Dermis microvascular lymphatic vessel endothelial cell (primary cell): ENCODE measurements at regions not wholly inside any gene's neighbourhood (a gene's known extent, or its start where the extent isn't known, plus 50 kb on each side); places are given as distances from the start of the nearest gene placed in this dataset.
A peak's percentile ranks its signal among the peaks of the same experiment; 100 is the strongest.

Source experiments
- DNase-seq, 2 donors: peaks; one replicate each; pipeline versions ENCODE4 v3.0.0 to v3.0.0-alpha.2; 2010; ENCODE audit warnings: low read depth in 2 of 2

- no peak for DNase-seq
These were observed 123.4 kb upstream of the FOXD3 start for GRCh38 chr1:63198871-63199394.

GRCh38 chr1:63199706-63200335 is 122.5 kb upstream of the FOXD3 start:
- no peak for DNase-seq

- DNase-seq = no peak
These were observed 121.7 kb upstream of the FOXD3 start for GRCh38 chr1:63200676-63201075.

GRCh38 chr1:63203641-63204040 is 118.7 kb upstream of the FOXD3 start:
- no peak for DNase-seq

- DNase-seq = no peak
These were observed 116.6 kb upstream of the FOXD3 start for GRCh38 chr1:63205776-63206175.

GRCh38 chr1:63214553-63214952 is 107.8 kb upstream of the FOXD3 start:
- no peak for DNase-seq

- no peak for DNase-seq
These were observed 98.9 kb upstream of the FOXD3 start for GRCh38 chr1:63223426-63223825.

- DNase-seq = no peak
These were observed 91.6 kb upstream of the FOXD3 start for GRCh38 chr1:63230722-63231121.

GRCh38 chr1:63238721-63239120 is 83.6 kb upstream of the FOXD3 start:
- no peak for DNase-seq

- DNase-seq = no peak
These were observed 77.2 kb upstream of the FOXD3 start for GRCh38 chr1:63245186-63245585.

- no peak for DNase-seq
These were observed 74.2 kb upstream of the FOXD3 start for GRCh38 chr1:63248216-63248615.

GRCh38 chr1:63255153-63255552 is 67.2 kb upstream of the FOXD3 start:
- no peak for DNase-seq

- no peak for DNase-seq
These were observed 60.5 kb upstream of the FOXD3 start for GRCh38 chr1:63261736-63262458.

- DNase-seq = no peak
These were observed 60.0 kb upstream of the FOXD3 start for GRCh38 chr1:63262459-63262770.

- peak in 1 of 2 donors; percentile 52 for DNase-seq
These were observed 58.2 kb upstream of the FOXD3 start for GRCh38 chr1:63264161-63264560.

GRCh38 chr1:63266857-63267256 is 55.5 kb upstream of the FOXD3 start:
- DNase-seq = no peak

GRCh38 chr1:63268876-63269275 is 53.5 kb upstream of the FOXD3 start:
- no peak for DNase-seq

GRCh38 chr1:63269571-63269970 is 52.8 kb upstream of the FOXD3 start:
- no peak for DNase-seq
